HCT116 (cell line): ENCODE measurements at regions not wholly inside any gene's neighbourhood (a gene's known extent, or its start where the extent isn't known, plus 50 kb on each side); places are given as distances from the start of the nearest gene placed in this dataset.

Source experiments
- ATAC-seq: fragments of 200-7000 bp; cut with Tn5 transposase; 2 replicates; pipeline ENCODE4 v1.9.1; 2020; ENCODE audit warnings: mild to moderate bottlenecking, moderate library complexity
- BruUV-seq: library from RNA; stranded (reverse); fragments of 400-500 nt; replicated peaks from 2 replicates; lab custom pipeline; 2021; lab: Mats Ljungman, UMichigan
- CTCF ChIA-PET: fragments of 300-600 bp; sonication (Branson Sonifier 250); formaldehyde crosslinking; loops from one replicate; lab custom pipeline; 2021; ENCODE audit warnings: antibody characterized with exemption; lab: Charles Lee
- POLR2A ChIA-PET: fragments of 300-600, 350-600 bp; sonication (Branson Sonifier 250); formaldehyde crosslinking; loops from one replicate; lab custom pipeline; 2021; ENCODE audit warnings: antibody characterized with exemption; lab: Charles Lee
- RAD21 ChIA-PET, 2 experiments: fragments of 300-600 bp; sonication (Branson Sonifier 250); formaldehyde crosslinking; loops; one replicate each; lab custom pipeline; 2023; ENCODE audit warnings: low total read pairs in 2 of 2; ENCODE audit not compliant: uncharacterized antibody in 2 of 2, unreplicated experiment in 2 of 2, low non-redundant PET in 1 of 2; lab: Charles Lee
- DNase-seq: peaks from one replicate; pipeline ENCODE4 v3.0.0-alpha.2; 2010; ENCODE audit warnings: low read depth, low spot score
- H2AFZ ChIP-seq: fragments of 200-600 bp; shearing (Covaris generic), sonication (generic); 2 replicates; pipeline ENCODE4 v1.6.1; 2017; ENCODE audit warnings: low read depth, mixed run types, mixed read lengths, antibody characterized with exemption, low read length; ENCODE audit not compliant: poor library complexity, severe bottlenecking
- H3K27ac ChIP-seq: 2 replicates; pipeline ENCODE4 v1.5.1; 2012; ENCODE audit warnings: low read depth, low read length
- H3K27me3 ChIP-seq: fragments of 200-600 bp; sonication (generic); 2 replicates; pipeline ENCODE4 v1.6.1; 2016; ENCODE audit warnings: mixed run types, low read length, mixed read lengths; ENCODE audit not compliant: insufficient read depth
- H3K36me3 ChIP-seq, 2 experiments: fragments of 200-500 bp in 1 of 2; fragments of 200-600 bp in 1 of 2; sonication (Bioruptor generic) in 1 of 2; sonication (generic) in 1 of 2; 2 replicates each; pipeline versions ENCODE4 v1.5.1 to v1.6.1; 2014 to 2016; ENCODE audit warnings: low read length in 2 of 2, inconsistent platforms in 1 of 2, mixed read lengths in 1 of 2, mixed run types in 1 of 2; ENCODE audit not compliant: insufficient read depth in 2 of 2, control insufficient read depth in 1 of 2
- H3K4me1 ChIP-seq, 2 experiments: fragments of 200-600 bp in 1 of 2; sonication (generic) in 1 of 2; 2 replicates each; pipeline versions ENCODE4 v1.5.1 to v1.6.1; 2012 to 2017; ENCODE audit warnings: low read length in 2 of 2, inconsistent platforms in 1 of 2, mild to moderate bottlenecking in 1 of 2, mixed read lengths in 1 of 2, mixed run types in 1 of 2, moderate library complexity in 1 of 2; ENCODE audit not compliant: insufficient read depth in 2 of 2, control insufficient read depth in 1 of 2
- H3K4me2 ChIP-seq: fragments of 200-600 bp; sonication (generic); 2 replicates; pipeline ENCODE4 v1.6.1; 2017; ENCODE audit warnings: mixed run types, low read length, mixed read lengths
- H3K4me3 ChIP-seq, 2 experiments: fragments of 200-600 bp in 1 of 2; sonication (generic) in 1 of 2; replicated peaks in 1 of 2; 2 replicates each; pipeline ENCODE4 v1.5.1; 2011 to 2016; ENCODE audit warnings: low read length in 2 of 2, control low read depth in 1 of 2, low read depth in 1 of 2, mild to moderate bottlenecking in 1 of 2, mixed read lengths in 1 of 2, mixed run types in 1 of 2
- H3K79me2 ChIP-seq: fragments of 200-600 bp; sonication (generic); 2 replicates; pipeline ENCODE4 v1.6.1; 2017; ENCODE audit warnings: mild to moderate bottlenecking, mixed run types, low read length, moderate library complexity, mixed read lengths; ENCODE audit not compliant: insufficient read depth
- H3K9ac ChIP-seq: fragments of 200-600 bp; sonication (generic); 2 replicates; pipeline ENCODE4 v1.6.1; 2016; ENCODE audit warnings: low read length, mixed read lengths
- H3K9me2 ChIP-seq: fragments of 200-600 bp; sonication (generic), shearing (Covaris generic); 2 replicates; pipeline ENCODE4 v1.6.1; 2017; ENCODE audit warnings: mixed run types, mild to moderate bottlenecking, moderate library complexity; ENCODE audit not compliant: insufficient read depth
- H3K9me3 ChIP-seq, 2 experiments: fragments of 200-500 bp in 1 of 2; fragments of 200-600 bp in 1 of 2; sonication (Bioruptor generic) in 1 of 2; sonication (generic) in 1 of 2; 2 replicates each; pipeline ENCODE4 v1.6.1; 2014 to 2017; ENCODE audit warnings: low read length in 2 of 2, mixed read lengths in 2 of 2, inconsistent platforms in 1 of 2, low read depth in 1 of 2, mild to moderate bottlenecking in 1 of 2, mixed run types in 1 of 2, moderate library complexity in 1 of 2; ENCODE audit not compliant: control insufficient read depth in 1 of 2, insufficient read depth in 1 of 2
- H4K20me1 ChIP-seq: fragments of 200-600 bp; sonication (generic), shearing (Covaris generic); 2 replicates; pipeline ENCODE4 v1.6.1; 2017; ENCODE audit warnings: mixed run types, mild to moderate bottlenecking, moderate library complexity; ENCODE audit not compliant: insufficient read depth
- CEBPB ChIP-seq: IDR thresholded peaks from 2 replicates; pipeline ENCODE4 v1.6.1; 2012; ENCODE audit warnings: low read depth
- FOSL1 ChIP-seq: IDR thresholded peaks from 2 replicates; pipeline ENCODE4 v1.6.1; 2012; ENCODE audit warnings: low read depth
- POLR2A ChIP-seq: IDR thresholded peaks from 2 replicates; pipeline ENCODE4 v1.7.0; 2011; ENCODE audit warnings: borderline replicate concordance; ENCODE audit not compliant: insufficient read depth, insufficient read length; ENCODE audit errors: extremely low read depth
- POLR2AphosphoS5 ChIP-seq: IDR thresholded peaks from 2 replicates; pipeline ENCODE4 v1.6.1; 2011; ENCODE audit warnings: mild to moderate bottlenecking, low read depth, low read length, moderate library complexity
- SRF ChIP-seq: IDR thresholded peaks from 2 replicates; pipeline ENCODE4 v1.6.1; 2012; ENCODE audit warnings: low read depth
- TCF7L2 ChIP-seq: IDR thresholded peaks from 2 replicates; pipeline ENCODE4 v1.7.0; 2011; ENCODE audit warnings: borderline replicate concordance, inconsistent platforms; ENCODE audit not compliant: insufficient read depth, insufficient read length; ENCODE audit errors: extremely low read depth
- YY1 ChIP-seq: IDR thresholded peaks from 2 replicates; pipeline ENCODE4 v1.6.1; 2011; ENCODE audit warnings: low read length, low read depth, moderate library complexity, mild to moderate bottlenecking; ENCODE audit not compliant: insufficient replicate concordance; ENCODE audit errors: extremely low read depth
- intact Hi-C: fragments of 100-400 bp; cut with micrococcal nuclease; formaldehyde crosslinking; loops from 2 replicates; pipeline ENCODE4 v1.10.0; 2022

DNA sequence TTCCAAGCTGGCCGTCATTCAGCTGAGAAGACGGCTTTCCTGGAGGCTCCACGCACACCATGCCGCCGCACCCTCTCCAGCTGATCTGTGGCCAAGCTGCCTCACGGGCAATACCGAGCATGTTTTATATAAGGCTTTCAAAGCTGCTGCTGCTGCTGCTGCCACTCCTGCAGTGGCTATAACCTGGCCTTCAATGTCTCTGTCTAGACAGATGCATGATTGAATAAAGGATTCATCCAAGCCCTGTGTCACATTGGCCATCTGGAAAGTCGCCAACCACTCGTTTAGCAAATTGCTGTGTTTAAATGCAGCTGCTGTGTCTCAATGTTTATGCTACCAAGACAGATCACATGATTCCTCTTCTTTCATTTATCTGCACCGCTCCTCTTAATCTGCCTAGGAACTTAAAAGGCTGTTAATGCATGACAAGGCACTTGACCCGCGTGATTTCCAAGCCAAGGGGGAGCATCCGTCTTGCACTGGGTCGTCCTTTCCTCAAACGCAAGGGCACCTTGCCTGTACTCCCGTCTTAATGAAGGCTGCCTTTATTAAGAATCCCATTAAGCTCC, 114.3 kb downstream of the TEX26 start:
- H4K20me1 ChIP-seq, result no peaks in the 10 kb centered on the region
- no peak overlapping the region for H3K4me3 ChIP-seq
- ChIA-PET RAD21 (no interaction called here), CTCF (interaction anchor here (1.0 to 4.4 kb wide), 3 partner anchors 68 to 914 kb away, joined by 5 to 45 read pairs (median 25); no protein-coding TSS in a partner anchor), POLR2A (interaction anchor here (1.4 kb wide), 1 partner anchor 10 kb away, joined by 3 read pairs; no protein-coding TSS in a partner anchor)
- peak overlapping the region; percentile 98 for H3K27ac ChIP-seq
- DNase-seq (no peak), ATAC-seq (no peak)
- no peaks in the 10 kb centered on the region for H3K27me3 ChIP-seq
- no peaks in the 10 kb centered on the region for H3K9me2 ChIP-seq
- no peaks in the 10 kb centered on the region for H3K79me2 ChIP-seq
- H3K36me3 ChIP-seq, result no peaks in the 10 kb centered on the region
- BruUV-seq, result no TSS peak
- intact Hi-C loops, result loop anchor here (5.0 to 10.0 kb wide), 6 partner anchors 69 to 582 kb away; partner anchors contain the start of genes HMGB1, HSPH1 and USPL1
- H2AFZ ChIP-seq, result no peak overlapping the region
- no peaks in the 10 kb centered on the region for H3K9me3 ChIP-seq
- TF ChIP-seq TCF7L2 (peak; percentile 57), SRF (no peak), CEBPB (no peak)
- H3K9ac ChIP-seq, result peak overlapping the region; percentile 62; the same call in 1 of the 2 replicates
- peaks cover 28 to 54% of the 10 kb centered on the region in 2 experiments for H3K4me1 ChIP-seq
- peak overlapping the region; percentile 89; the same call in 1 of the 2 replicates for H3K4me2 ChIP-seq

DNA sequence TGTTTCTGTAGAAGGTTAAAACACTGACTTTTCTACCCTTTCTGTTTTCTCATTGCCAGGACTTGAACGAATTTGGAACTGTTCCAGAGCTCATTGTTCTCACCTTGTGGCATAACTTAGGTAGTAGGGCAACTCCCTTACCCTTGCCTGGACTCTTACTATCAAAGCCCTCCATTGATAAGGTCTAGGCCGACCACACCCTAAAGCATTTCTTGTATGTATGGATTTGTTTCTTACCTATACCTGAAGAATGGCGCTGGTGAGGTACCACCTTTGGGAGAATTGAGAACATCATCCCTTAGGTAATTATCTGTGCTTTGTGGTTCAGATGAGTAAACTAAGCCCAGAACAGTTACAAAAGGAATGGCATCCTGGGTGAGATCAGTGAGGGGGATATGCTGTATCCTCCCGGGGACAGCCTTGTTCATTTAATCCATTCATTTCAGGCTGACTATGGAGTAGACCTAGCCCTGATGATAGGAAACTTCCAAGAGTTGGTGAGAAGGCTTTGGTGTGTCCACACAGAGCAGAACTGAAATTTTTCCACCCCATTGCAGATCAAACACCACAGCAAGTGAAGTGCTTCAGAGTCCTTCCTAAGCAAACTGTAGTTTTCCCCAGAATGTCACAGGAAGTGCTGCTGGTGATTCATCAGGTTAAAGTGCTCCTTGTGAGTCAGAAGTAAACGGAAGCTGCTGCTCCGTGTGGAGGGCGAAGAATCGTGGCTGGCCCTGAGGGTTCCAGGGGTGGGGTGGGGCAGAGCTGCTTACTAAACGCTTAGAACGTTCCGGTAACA, 113.0 kb downstream of the TEX26 start:
- RAD21 ChIA-PET, result interaction anchor here (0.9 to 1.4 kb wide), 2 partner anchors 20 to 180 kb away, joined by 3 to 4 read pairs; no protein-coding TSS in a partner anchor
- Histone ChIP-seq H3K27ac (peak overlapping the region; percentile 98), H3K4me3 (peak overlapping the region; percentile 13 to 56), H3K4me1 (peaks cover 28 to 55% of the 10 kb centered on the region in 2 experiments), H4K20me1 (no peaks in the 10 kb centered on the region), H3K79me2 (no peaks in the 10 kb centered on the region), H3K9me3 (no peaks in the 10 kb centered on the region), H3K9me2 (no peaks in the 10 kb centered on the region), H3K27me3 (no peaks in the 10 kb centered on the region), H3K9ac (peak overlapping the region; percentile 62), H3K36me3 (no peaks in the 10 kb centered on the region), H2AFZ (peak overlapping the region; percentile 24), H3K4me2 (peak overlapping the region; percentile 89)
- CTCF ChIA-PET, result interaction anchor here (0.7 to 4.4 kb wide), 15 partner anchors 8 to 930 kb away, joined by 3 to 45 read pairs (median 3); no protein-coding TSS in a partner anchor
- DNase-seq (peak; percentile 94), ATAC-seq (peak; percentile 84)
- BruUV-seq, result TSS peak; percentile 99
- TF ChIP-seq POLR2AphosphoS5, result peak; percentile 64
- peak; percentile 63 for TF ChIP-seq POLR2A
- peak; percentile 88 for TF ChIP-seq TCF7L2
- TF ChIP-seq YY1, result peak; percentile 59
- no peak for TF ChIP-seq FOSL1
- POLR2A ChIA-PET, result interaction anchor here (0.8 to 1.4 kb wide), 2 partner anchors 11 to 239 kb away, joined by 3 read pairs; no protein-coding TSS in a partner anchor
- intact Hi-C loops, result loop anchor here (2.0 to 10.0 kb wide), 7 partner anchors 68 to 581 kb away; partner anchors contain the start of genes HMGB1, HSPH1 and USPL1
